Fibroblast of lung (primary cell): ENCODE measurements at regions not wholly inside any gene's neighbourhood (a gene's known extent, or its start where the extent isn't known, plus 50 kb on each side); places are given as distances from the start of the nearest gene placed in this dataset.

Source experiments
- DNase-seq, 2 donors: peaks; one replicate each; pipeline versions ENCODE4 v3.0.0 to v3.0.0-alpha.2; 2010; ENCODE audit warnings: low read depth in 2 of 2
- H2AFZ ChIP-seq: 2 replicates; pipeline ENCODE4 v1.5.1; 2012; ENCODE audit warnings: low read length, control low read depth, inconsistent platforms
- H3K27ac ChIP-seq: 2 replicates; pipeline ENCODE4 v1.5.1; 2011; ENCODE audit warnings: low read length, control low read depth; ENCODE audit not compliant: insufficient read depth
- H3K27me3 ChIP-seq: 2 replicates; pipeline ENCODE4 v1.5.1; 2011; ENCODE audit warnings: mild to moderate bottlenecking, low read length; ENCODE audit not compliant: control insufficient read depth, insufficient read depth
- H3K36me3 ChIP-seq: 2 replicates; pipeline ENCODE4 v1.5.1; 2011; ENCODE audit warnings: low read length; ENCODE audit not compliant: control insufficient read depth, insufficient read depth
- H3K4me1 ChIP-seq: 2 replicates; pipeline ENCODE4 v1.5.1; 2011; ENCODE audit warnings: low read length; ENCODE audit not compliant: control insufficient read depth, insufficient read depth; ENCODE audit errors: extremely low read depth
- H3K4me2 ChIP-seq: 2 replicates; pipeline ENCODE4 v1.5.1; 2011; ENCODE audit warnings: low read length, control low read depth; ENCODE audit not compliant: insufficient read depth; ENCODE audit errors: extremely low read depth
- H3K4me3 ChIP-seq, 4 experiments: fragments of 200-600 bp in 1 of 4; sonication (generic) in 1 of 4; replicated peaks in 1 of 4; 2 replicates each; pipeline ENCODE4 v1.5.1; 2011 to 2016; ENCODE audit warnings: low read length in 4 of 4, low read depth in 3 of 4, mild to moderate bottlenecking in 3 of 4, control low read depth in 2 of 4, inconsistent platforms in 1 of 4, mixed read lengths in 1 of 4; ENCODE audit not compliant: insufficient read depth in 1 of 4; ENCODE audit errors: control extremely low read depth in 1 of 4
- H3K79me2 ChIP-seq: 2 replicates; pipeline ENCODE4 v1.5.1; 2012; ENCODE audit warnings: mild to moderate bottlenecking, low read length, inconsistent platforms; ENCODE audit not compliant: control insufficient read depth, insufficient read depth
- H3K9ac ChIP-seq: 2 replicates; pipeline ENCODE4 v1.5.1; 2011; ENCODE audit warnings: mild to moderate bottlenecking, low read length, control low read depth; ENCODE audit not compliant: insufficient read depth
- H3K9me3 ChIP-seq: 2 replicates; pipeline ENCODE4 v1.5.1; 2012; ENCODE audit warnings: low read depth, low read length; ENCODE audit not compliant: control insufficient read depth, insufficient read depth
- H4K20me1 ChIP-seq: 2 replicates; pipeline ENCODE4 v1.5.1; 2011; ENCODE audit warnings: low read length; ENCODE audit not compliant: control insufficient read depth, insufficient read depth; ENCODE audit errors: extremely low read depth
- EZH2 ChIP-seq: IDR thresholded peaks from 2 replicates; pipeline ENCODE4 v1.5.1; 2012; ENCODE audit warnings: low read length, control low read depth, mild to moderate bottlenecking; ENCODE audit errors: missing control alignments
- TF ChIP-seq, protein P1 (sequence below), 2 donors: IDR thresholded peaks in 1 of 2; conservative IDR thresholded peaks in 1 of 2; 1 replicate in 1 of 2; 2 replicates in 1 of 2; pipeline ENCODE4 v1.5.1; 2011 to 2012; ENCODE audit warnings: low read length in 2 of 2, control low read depth in 1 of 2, inconsistent platforms in 1 of 2, low read depth in 1 of 2, mild to moderate bottlenecking in 1 of 2

DNA sequence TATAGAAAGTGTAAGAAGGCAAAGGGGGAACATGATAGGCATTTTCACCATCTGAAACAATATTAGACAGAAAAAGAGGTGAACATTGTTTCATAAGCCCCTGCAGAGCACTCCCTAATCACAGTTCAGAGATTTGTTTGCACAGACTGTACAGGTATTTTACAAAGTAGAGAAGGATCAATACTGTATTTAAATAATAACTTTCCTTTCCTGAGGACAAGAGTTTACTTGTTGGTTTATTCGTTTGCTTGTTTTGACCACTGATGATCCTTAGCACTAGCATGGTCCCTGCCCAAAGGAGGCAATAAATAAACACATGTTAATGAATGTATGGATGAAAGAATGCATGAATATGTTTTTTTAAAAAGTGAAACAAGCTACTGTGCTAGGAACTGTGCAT, 690.1 kb upstream of the COBL start:
- no peak for DNase-seq
- TF ChIP-seq, protein P1, sequence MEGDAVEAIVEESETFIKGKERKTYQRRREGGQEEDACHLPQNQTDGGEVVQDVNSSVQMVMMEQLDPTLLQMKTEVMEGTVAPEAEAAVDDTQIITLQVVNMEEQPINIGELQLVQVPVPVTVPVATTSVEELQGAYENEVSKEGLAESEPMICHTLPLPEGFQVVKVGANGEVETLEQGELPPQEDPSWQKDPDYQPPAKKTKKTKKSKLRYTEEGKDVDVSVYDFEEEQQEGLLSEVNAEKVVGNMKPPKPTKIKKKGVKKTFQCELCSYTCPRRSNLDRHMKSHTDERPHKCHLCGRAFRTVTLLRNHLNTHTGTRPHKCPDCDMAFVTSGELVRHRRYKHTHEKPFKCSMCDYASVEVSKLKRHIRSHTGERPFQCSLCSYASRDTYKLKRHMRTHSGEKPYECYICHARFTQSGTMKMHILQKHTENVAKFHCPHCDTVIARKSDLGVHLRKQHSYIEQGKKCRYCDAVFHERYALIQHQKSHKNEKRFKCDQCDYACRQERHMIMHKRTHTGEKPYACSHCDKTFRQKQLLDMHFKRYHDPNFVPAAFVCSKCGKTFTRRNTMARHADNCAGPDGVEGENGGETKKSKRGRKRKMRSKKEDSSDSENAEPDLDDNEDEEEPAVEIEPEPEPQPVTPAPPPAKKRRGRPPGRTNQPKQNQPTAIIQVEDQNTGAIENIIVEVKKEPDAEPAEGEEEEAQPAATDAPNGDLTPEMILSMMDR (conservative IDR thresholded peaks at IDR 0.05 in 1 of 2, IDR thresholded peaks at IDR 0.05 in 1 of 2; ENCODE audit: low read depth in 1 of 2, low read length in 2 of 2): no peak
- no peak for TF ChIP-seq EZH2
- Histone ChIP-seq H3K9me3 (no peaks in the 10 kb centered on the region), H3K4me3 (no peak overlapping the region), H3K9ac (no peak overlapping the region), H4K20me1 (no peaks in the 10 kb centered on the region), H3K4me2 (no peak overlapping the region), H3K79me2 (no peaks in the 10 kb centered on the region), H2AFZ (no peak overlapping the region), H3K4me1 (no peaks in the 10 kb centered on the region), H3K27ac (no peak overlapping the region), H3K36me3 (no peaks in the 10 kb centered on the region), H3K27me3 (no peaks in the 10 kb centered on the region)

DNA sequence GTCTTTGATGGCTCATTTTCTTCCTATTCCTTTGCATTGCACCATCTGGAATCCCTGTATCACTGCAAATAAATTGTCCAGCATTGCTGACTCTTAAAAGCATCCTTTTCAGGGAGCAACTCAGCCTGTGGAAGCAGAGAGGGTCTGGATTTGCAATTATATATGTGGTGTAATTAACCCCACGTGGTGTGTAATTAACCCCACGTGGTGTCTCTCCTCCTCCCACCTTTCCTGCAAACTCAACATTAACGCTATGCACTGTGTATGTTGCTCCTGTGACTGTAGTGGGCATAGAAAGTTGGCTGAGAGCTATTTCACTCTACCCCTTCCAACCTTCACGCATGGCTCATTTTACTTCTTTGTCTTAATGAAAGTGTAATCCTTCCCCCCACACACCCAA, 689.0 kb upstream of the COBL start:
- no peak for DNase-seq
- no peak overlapping the region for H2AFZ ChIP-seq

DNA sequence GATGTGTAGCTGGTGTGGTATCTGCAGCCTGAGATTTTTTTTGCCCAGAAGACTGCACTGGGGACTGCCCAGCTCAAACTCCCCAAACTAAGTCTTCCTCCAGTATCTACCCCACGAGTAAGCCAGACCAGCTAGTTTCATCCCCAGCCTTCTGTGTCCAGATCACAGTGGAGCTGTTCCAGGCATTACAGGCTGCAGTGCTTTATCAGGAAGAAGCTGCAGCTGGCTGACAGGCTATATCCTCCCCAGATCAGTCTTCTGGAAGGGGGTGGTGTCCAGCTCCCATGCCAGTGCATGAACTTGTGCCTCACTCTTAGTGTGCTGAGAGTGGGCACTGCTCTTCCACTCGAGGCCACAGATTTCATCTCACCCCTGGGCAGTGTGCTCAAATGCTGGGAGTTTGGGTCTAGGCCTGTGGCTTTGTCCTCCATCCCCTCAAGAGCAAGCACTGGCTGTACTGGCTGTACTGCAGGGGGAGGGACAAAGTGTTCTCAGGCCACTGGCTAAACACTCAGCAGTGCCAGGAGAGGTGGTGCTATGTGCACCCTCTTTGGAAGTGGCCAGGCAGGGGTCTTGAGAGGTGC, 679.1 kb upstream of the COBL start:
- no peak overlapping the region for H3K9ac ChIP-seq
- H3K4me1 ChIP-seq: no peaks in the 10 kb centered on the region
- no peak for DNase-seq
- no peaks in the 10 kb centered on the region for H4K20me1 ChIP-seq
- TF ChIP-seq, protein P1 (conservative IDR thresholded peaks at IDR 0.05 in 1 of 2, IDR thresholded peaks at IDR 0.05 in 1 of 2; ENCODE audit: low read depth in 1 of 2, low read length in 2 of 2): no peak
- TF ChIP-seq EZH2: no peak
- H2AFZ ChIP-seq: no peak overlapping the region
- no peaks in the 10 kb centered on the region for H3K79me2 ChIP-seq
- no peak overlapping the region for H3K4me2 ChIP-seq
- no peaks in the 10 kb centered on the region for H3K9me3 ChIP-seq
- H3K27me3 ChIP-seq: no peaks in the 10 kb centered on the region
- H3K27ac ChIP-seq: no peak overlapping the region
- no peak overlapping the region for H3K4me3 ChIP-seq
- no peaks in the 10 kb centered on the region for H3K36me3 ChIP-seq

More for the DNA sequence above, 689.0 kb upstream of the COBL start:
- Histone ChIP-seq H3K4me1 (no peaks in the 10 kb centered on the region), H3K36me3 (no peaks in the 10 kb centered on the region), H3K4me3 (no peak overlapping the region), H3K79me2 (no peaks in the 10 kb centered on the region), H4K20me1 (no peaks in the 10 kb centered on the region), H3K4me2 (no peak overlapping the region), H3K27me3 (no peaks in the 10 kb centered on the region), H3K9ac (no peak overlapping the region), H3K9me3 (no peaks in the 10 kb centered on the region), H3K27ac (no peak overlapping the region)
- no peak for TF ChIP-seq EZH2
- TF ChIP-seq, protein P1 (conservative IDR thresholded peaks at IDR 0.05 in 1 of 2, IDR thresholded peaks at IDR 0.05 in 1 of 2; ENCODE audit: low read depth in 1 of 2, low read length in 2 of 2): no peak
